ENCODE measurements at regions not wholly inside any gene's neighbourhood (a gene's known extent, or its start where the extent isn't known, plus 50 kb on each side); places are given as distances from the start of the nearest gene placed in this dataset.

DNA sequence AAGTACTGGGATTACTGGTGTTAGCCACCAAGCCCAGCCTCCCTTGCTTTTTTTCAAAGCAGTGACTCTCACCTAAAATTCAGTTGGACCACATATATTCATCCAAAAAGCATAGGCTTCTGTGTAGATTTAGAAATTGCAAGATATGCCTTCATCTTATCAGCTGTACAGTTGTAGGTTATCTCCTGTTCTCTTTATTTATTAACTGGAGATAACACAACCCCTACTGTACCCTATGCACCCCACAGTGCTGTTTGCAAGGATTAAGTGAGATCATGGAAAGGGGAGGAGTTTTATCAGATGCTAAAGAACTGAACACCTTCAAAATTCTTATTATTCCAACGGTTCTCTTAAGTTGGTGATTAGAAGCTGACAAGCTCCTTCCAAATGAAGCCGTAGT, 164.4 kb upstream of the JARID2 start:
- Histone ChIP-seq H3F3A (replicated peaks; ENCODE audit: insufficient read depth) (no peaks in the 10 kb centered on the region), H3K9me3 (no peaks in the 10 kb centered on the region), H3K27me3 (ENCODE audit: insufficient read depth) (no peaks in the 10 kb centered on the region), H3K27ac (ENCODE audit: low read depth in 2 of 2, low read length in 1 of 2) (no peak overlapping the region), H3K9ac (no peak overlapping the region), H3K4me1 (ENCODE audit: control insufficient read depth in 1 of 2, insufficient read depth in 2 of 2, low read depth in 1 of 2, low read length in 1 of 2) (no peaks in the 10 kb centered on the region), H2AFZ (ENCODE audit: low read depth) (no peak overlapping the region), H3K4me3 (ENCODE audit: low read depth in 2 of 2, low read length in 1 of 2) (no peak overlapping the region), H3K79me2 (ENCODE audit: insufficient read depth) (no peaks in the 10 kb centered on the region), H3K36me3 (replicated peaks in 1 of 2; ENCODE audit: control insufficient read depth in 1 of 2, insufficient read depth in 2 of 2, low read length in 1 of 2) (no peaks in the 10 kb centered on the region), H4K20me1 (ENCODE audit: insufficient read depth) (no peaks in the 10 kb centered on the region), H3K9me2 (no peaks in the 10 kb centered on the region), H3K4me2 (no peak overlapping the region)
- no peak for DNase-seq
- 37% methylated on average over 2 of the region's 2 CpGs for WGBS (ENCODE audit: low lambda C conversion rate)
- TF ChIP-seq NRF1 (IDR thresholded peaks at IDR 0.05; ENCODE audit: low read depth, low read length): no peak
- no peak for TF ChIP-seq EZH2phosphoT487 (IDR thresholded peaks at IDR 0.05; ENCODE audit: borderline replicate concordance, low read depth)
- TF ChIP-seq FOXM1 (IDR thresholded peaks at IDR 0.05; ENCODE audit: low read depth): no peak
- TF ChIP-seq RCOR1 (IDR thresholded peaks at IDR 0.05; ENCODE audit: low read length): no peak
- no peak for TF ChIP-seq EP300 (IDR thresholded peaks at IDR 0.05; ENCODE audit: borderline replicate concordance in 1 of 2, low read depth in 1 of 2, low read length in 1 of 2)
- TF ChIP-seq, protein P1, sequence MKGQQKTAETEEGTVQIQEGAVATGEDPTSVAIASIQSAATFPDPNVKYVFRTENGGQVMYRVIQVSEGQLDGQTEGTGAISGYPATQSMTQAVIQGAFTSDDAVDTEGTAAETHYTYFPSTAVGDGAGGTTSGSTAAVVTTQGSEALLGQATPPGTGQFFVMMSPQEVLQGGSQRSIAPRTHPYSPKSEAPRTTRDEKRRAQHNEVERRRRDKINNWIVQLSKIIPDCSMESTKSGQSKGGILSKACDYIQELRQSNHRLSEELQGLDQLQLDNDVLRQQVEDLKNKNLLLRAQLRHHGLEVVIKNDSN (IDR thresholded peaks at IDR 0.05; ENCODE audit: borderline replicate concordance, low read depth): no peak
- ChIA-PET CTCF (no interaction called here), POLR2A (no interaction called here)

DNA sequence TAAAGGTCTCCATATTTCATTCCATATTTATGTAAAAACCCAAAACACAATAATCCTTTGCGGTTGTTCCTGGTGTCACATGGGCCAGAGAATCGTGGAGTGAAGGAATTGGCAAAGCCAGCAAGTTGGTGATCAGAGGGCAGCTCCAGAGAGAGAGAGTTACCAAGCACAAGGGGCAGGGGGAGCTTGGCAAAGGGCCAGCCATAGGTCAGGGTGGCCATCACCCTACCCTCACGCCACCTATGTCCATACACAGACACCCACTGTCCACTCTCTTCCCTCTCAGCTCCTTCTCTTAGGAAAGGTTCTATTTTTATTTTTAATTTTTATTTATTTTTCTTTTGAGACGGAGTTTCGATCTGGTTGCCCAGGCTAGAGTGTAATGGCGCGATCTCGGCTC, 163.2 kb upstream of the JARID2 start:
- H3K4me3 ChIP-seq (ENCODE audit: low read depth in 2 of 2, low read length in 1 of 2): no peak overlapping the region
- TF ChIP-seq FOSL2 (IDR thresholded peaks at IDR 0.05; ENCODE audit: borderline replicate concordance, low read depth): no peak
- CTCF ChIA-PET: no interaction called here
- no peaks in the 10 kb centered on the region for H3K9me3 ChIP-seq
- WGBS (ENCODE audit: low lambda C conversion rate): 69% methylated on average over 8 of the region's 8 CpGs
- H2AFZ ChIP-seq (ENCODE audit: low read depth): no peak overlapping the region
- H3F3A ChIP-seq (replicated peaks; ENCODE audit: insufficient read depth): no peaks in the 10 kb centered on the region
- no peak overlapping the region for H3K9ac ChIP-seq
- H3K79me2 ChIP-seq (ENCODE audit: insufficient read depth): no peaks in the 10 kb centered on the region
- no peaks in the 10 kb centered on the region for H4K20me1 ChIP-seq (ENCODE audit: insufficient read depth)
- no peak overlapping the region for H3K27ac ChIP-seq (ENCODE audit: low read depth in 2 of 2, low read length in 1 of 2)
- H3K4me1 ChIP-seq (ENCODE audit: control insufficient read depth in 1 of 2, insufficient read depth in 2 of 2, low read depth in 1 of 2, low read length in 1 of 2): no peaks in the 10 kb centered on the region
- H3K9me2 ChIP-seq: no peaks in the 10 kb centered on the region
- no peaks in the 10 kb centered on the region for H3K36me3 ChIP-seq (replicated peaks in 1 of 2; ENCODE audit: control insufficient read depth in 1 of 2, insufficient read depth in 2 of 2, low read length in 1 of 2)
- POLR2A ChIA-PET: no interaction called here
- DNase-seq: no peak
- no peak overlapping the region for H3K4me2 ChIP-seq
- no peaks in the 10 kb centered on the region for H3K27me3 ChIP-seq (ENCODE audit: insufficient read depth)

DNA sequence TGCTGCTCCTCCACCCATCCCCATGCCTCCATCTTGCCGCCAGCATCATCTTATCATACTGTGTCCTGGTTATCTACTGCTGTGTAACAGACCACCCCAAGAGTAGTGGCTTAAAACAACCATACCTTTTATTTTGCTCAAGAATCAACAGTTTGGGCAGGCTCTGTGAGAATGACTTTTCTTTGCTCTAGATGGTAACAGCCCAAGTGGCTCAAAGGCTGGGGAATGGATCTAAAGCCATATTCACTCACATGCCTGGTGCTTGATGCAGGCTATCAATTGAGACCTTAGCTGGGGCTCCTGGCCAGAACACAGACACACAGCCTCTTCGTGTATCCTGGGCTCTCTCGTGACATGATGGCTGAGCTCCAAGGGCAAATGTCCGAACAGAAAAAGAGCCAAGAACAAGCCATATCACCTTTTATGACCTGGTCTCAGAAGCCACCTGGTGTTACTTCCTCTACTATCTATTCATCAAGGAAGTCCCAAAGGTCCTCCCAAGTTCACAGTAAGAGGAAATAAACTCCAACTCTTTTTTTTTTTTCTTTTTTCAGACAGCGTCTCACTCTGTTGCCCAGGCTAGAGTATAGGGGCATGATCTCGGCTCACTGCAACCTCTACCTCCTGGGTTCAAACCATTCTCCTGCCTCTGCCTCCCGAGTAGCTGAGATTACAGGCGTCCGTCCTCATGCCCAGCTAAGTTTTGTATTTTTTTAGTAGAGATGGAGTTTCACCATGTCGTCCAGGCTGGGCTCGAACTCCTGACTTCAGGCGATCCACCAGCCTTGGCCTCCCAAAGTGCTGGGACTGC, 159.3 kb upstream of the JARID2 start:
- no peaks in the 10 kb centered on the region for H4K20me1 ChIP-seq (ENCODE audit: insufficient read depth)
- H3K9me3 ChIP-seq: no peaks in the 10 kb centered on the region
- ChIA-PET CTCF (no interaction called here), POLR2A (no interaction called here)
- no peak overlapping the region for H3K4me3 ChIP-seq (ENCODE audit: low read depth in 2 of 2, low read length in 1 of 2)
- no peaks in the 10 kb centered on the region for H3K27me3 ChIP-seq (ENCODE audit: insufficient read depth)
- H3K79me2 ChIP-seq (ENCODE audit: insufficient read depth): no peaks in the 10 kb centered on the region
- no peak overlapping the region for H2AFZ ChIP-seq (ENCODE audit: low read depth)
- no peaks in the 10 kb centered on the region for H3K36me3 ChIP-seq (replicated peaks in 1 of 2; ENCODE audit: control insufficient read depth in 1 of 2, insufficient read depth in 2 of 2, low read length in 1 of 2)
- H3F3A ChIP-seq (replicated peaks; ENCODE audit: insufficient read depth): no peaks in the 10 kb centered on the region
- H3K27ac ChIP-seq (ENCODE audit: low read depth in 2 of 2, low read length in 1 of 2): no peak overlapping the region
- H3K4me2 ChIP-seq: no peak overlapping the region
- DNase-seq: no peak
- H3K4me1 ChIP-seq (ENCODE audit: control insufficient read depth in 1 of 2, insufficient read depth in 2 of 2, low read depth in 1 of 2, low read length in 1 of 2): peaks cover 0 to 4% of the 10 kb centered on the region in 2 experiments; a peak in 1 of 4 replicates
- H3K9me2 ChIP-seq: no peaks in the 10 kb centered on the region
- no peak overlapping the region for H3K9ac ChIP-seq
- 58% methylated on average over 12 of the region's 12 CpGs for WGBS (ENCODE audit: low lambda C conversion rate)
- TF ChIP-seq EP300 (IDR thresholded peaks at IDR 0.05; ENCODE audit: borderline replicate concordance in 1 of 2, low read depth in 1 of 2, low read length in 1 of 2) (no peak), NRF1 (IDR thresholded peaks at IDR 0.05; ENCODE audit: low read depth, low read length) (no peak), JUND (IDR thresholded peaks at IDR 0.05) (no peak), FOSL2 (IDR thresholded peaks at IDR 0.05; ENCODE audit: borderline replicate concordance, low read depth) (no peak), FOXJ3 (CRISPR knock-in tag; IDR thresholded peaks at IDR 0.05) (no peak)
- TF ChIP-seq, protein P2, sequence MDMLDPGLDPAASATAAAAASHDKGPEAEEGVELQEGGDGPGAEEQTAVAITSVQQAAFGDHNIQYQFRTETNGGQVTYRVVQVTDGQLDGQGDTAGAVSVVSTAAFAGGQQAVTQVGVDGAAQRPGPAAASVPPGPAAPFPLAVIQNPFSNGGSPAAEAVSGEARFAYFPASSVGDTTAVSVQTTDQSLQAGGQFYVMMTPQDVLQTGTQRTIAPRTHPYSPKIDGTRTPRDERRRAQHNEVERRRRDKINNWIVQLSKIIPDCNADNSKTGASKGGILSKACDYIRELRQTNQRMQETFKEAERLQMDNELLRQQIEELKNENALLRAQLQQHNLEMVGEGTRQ (IDR thresholded peaks at IDR 0.05; ENCODE audit: borderline replicate concordance, low read depth, low read length): no peak
- TF ChIP-seq, protein P3, sequence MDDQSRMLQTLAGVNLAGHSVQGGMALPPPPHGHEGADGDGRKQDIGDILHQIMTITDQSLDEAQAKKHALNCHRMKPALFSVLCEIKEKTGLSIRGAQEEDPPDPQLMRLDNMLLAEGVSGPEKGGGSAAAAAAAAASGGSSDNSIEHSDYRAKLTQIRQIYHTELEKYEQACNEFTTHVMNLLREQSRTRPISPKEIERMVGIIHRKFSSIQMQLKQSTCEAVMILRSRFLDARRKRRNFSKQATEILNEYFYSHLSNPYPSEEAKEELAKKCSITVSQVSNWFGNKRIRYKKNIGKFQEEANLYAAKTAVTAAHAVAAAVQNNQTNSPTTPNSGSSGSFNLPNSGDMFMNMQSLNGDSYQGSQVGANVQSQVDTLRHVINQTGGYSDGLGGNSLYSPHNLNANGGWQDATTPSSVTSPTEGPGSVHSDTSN (IDR thresholded peaks at IDR 0.05): no peak
- TF ChIP-seq, protein P4, sequence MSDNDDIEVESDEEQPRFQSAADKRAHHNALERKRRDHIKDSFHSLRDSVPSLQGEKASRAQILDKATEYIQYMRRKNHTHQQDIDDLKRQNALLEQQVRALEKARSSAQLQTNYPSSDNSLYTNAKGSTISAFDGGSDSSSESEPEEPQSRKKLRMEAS (IDR thresholded peaks at IDR 0.05; ENCODE audit: low read depth): no peak

Data from SK-N-SH (cell line).